Kidney (tissue), 13 donors: ENCODE measurements at regions not wholly inside any gene's neighbourhood (a gene's known extent, or its start where the extent isn't known, plus 50 kb on each side); places are given as distances from the start of the nearest gene placed in this dataset.
"Not testable (repeated sequence)": the region's sequence is repeated elsewhere in the genome, so short reads cannot be mapped to it uniquely, and the experiment has no call there.

Source experiments
- DNase-seq, 5 donors: peaks; one replicate each; pipeline ENCODE4 v3.0.0-alpha.2; 2013 to 2020
- FAIRE-seq: peaks from 2 replicates; lab custom pipeline; 2012; peaks lifted over from hg19 to GRCh38; lab: Jason Lieb, UNC
- H3K27ac ChIP-seq, 2 donors: one replicate each; pipeline ENCODE4 v1.7.0; 2013; ENCODE audit warnings: low read depth in 2 of 2, low read length in 2 of 2, inconsistent platforms in 1 of 2
- H3K27me3 ChIP-seq: one replicate; pipeline ENCODE4 v1.7.1; 2013; ENCODE audit warnings: low read length, inconsistent platforms; ENCODE audit not compliant: control insufficient read depth, insufficient read depth
- H3K36me3 ChIP-seq, 3 donors: one replicate each; pipeline versions ENCODE4 v1.7.0 to v1.7.1; 2013; ENCODE audit warnings: low read length in 3 of 3, control low read depth in 1 of 3, inconsistent platforms in 1 of 3; ENCODE audit not compliant: insufficient read depth in 3 of 3, control insufficient read depth in 2 of 3
- H3K4me1 ChIP-seq, 3 donors: one replicate each; pipeline versions ENCODE4 v1.7.0 to v1.7.1; 2013; ENCODE audit warnings: low read length in 3 of 3, inconsistent platforms in 1 of 3, low read depth in 1 of 3; ENCODE audit not compliant: control insufficient read depth in 2 of 3, insufficient read depth in 2 of 3
- H3K4me3 ChIP-seq, 3 donors: one replicate each; pipeline versions ENCODE4 v1.7.0 to v1.8.1; 2013; ENCODE audit warnings: low read length in 3 of 3, control low read depth in 1 of 3, inconsistent platforms in 1 of 3
- H3K9ac ChIP-seq, 3 donors: one replicate each; pipeline versions ENCODE4 v1.7.0 to v1.7.1; 2013; ENCODE audit warnings: low read length in 3 of 3, control low read depth in 1 of 3, inconsistent platforms in 1 of 3
- H3K9me3 ChIP-seq, 3 donors: one replicate each; pipeline versions ENCODE4 v1.7.0 to v1.7.1; 2013; ENCODE audit warnings: low read length in 3 of 3, control low read depth in 1 of 3, inconsistent platforms in 1 of 3; ENCODE audit not compliant: control insufficient read depth in 2 of 3, insufficient read depth in 1 of 3
- CTCF ChIP-seq: IDR thresholded peaks from 3 replicates; pipeline ENCODE4 v1.5.1; 2012; ENCODE audit warnings: mild to moderate bottlenecking, moderate library complexity, borderline replicate concordance; ENCODE audit not compliant: insufficient read depth; ENCODE audit errors: extremely low read depth
- intact Hi-C: fragments of 100-400 bp; cut with DNase I; formaldehyde crosslinking; loops from one replicate; pipeline ENCODE4 v1.11.1; 2022
- donor health status: control.
- donor health status: control.
- donor health status: control.
- donor health status: control.
- donor health status: control.
- donor health status: DM: yes; HTN: yes; CAD: no.
- donor health status: Normal renal cell carcinoma (clear cell type).

DNA sequence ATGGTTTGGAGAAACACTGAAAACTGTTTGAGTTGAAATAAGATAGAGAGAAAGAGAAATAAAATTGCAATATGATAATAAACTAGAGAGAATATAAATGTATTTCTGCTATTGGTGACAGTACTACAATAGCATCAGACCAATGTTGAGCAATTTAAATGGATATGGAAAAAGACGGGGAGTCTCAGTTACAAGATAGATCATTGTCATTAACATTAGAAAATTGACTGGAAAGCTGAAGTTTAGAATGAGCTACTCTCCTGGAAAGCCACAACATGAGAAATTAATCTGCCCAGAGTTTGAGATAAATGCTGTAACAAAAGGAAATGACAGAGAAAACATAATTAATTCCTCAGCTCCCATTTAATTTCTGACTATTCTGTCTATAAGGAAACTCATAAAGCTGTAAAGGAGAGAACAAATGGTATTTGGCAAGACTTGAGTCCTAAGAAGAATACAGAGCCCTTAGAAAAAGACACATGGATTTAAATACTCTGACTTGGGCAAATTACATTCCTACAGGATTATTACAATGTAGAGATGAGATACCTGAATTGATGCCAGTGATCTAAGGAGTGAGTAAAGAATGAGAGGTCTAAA, 624.5 kb upstream of the CHD1 start:
- H3K27ac ChIP-seq, result no peak overlapping the region
- no peaks in the 10 kb centered on the region for H3K4me1 ChIP-seq
- no peak overlapping the region for H3K9ac ChIP-seq
- intact Hi-C loops, result no loop called here
- no peaks in the 10 kb centered on the region for H3K9me3 ChIP-seq
- no peak for TF ChIP-seq CTCF
- no peak overlapping the region for H3K4me3 ChIP-seq
- no peaks in the 10 kb centered on the region for H3K36me3 ChIP-seq
- no peaks in the 10 kb centered on the region for H3K27me3 ChIP-seq
- FAIRE-seq (no peak), DNase-seq (no peak)

- Histone ChIP-seq H3K4me3 (no peak overlapping the region), H3K4me1 (no peaks in the 10 kb centered on the region), H3K27ac (no peak overlapping the region), H3K36me3 (no peaks in the 10 kb centered on the region), H3K9ac (no peak overlapping the region), H3K9me3 (no peaks in the 10 kb centered on the region), H3K27me3 (no peaks in the 10 kb centered on the region)
- intact Hi-C loops, result no loop called here
- TF ChIP-seq CTCF, result no peak
- FAIRE-seq (no peak), DNase-seq (peak in 2 of 5 donors; percentile 21 to 29)
Observed at GRCh38 chr5:99544356-99544755, 615.5 kb upstream of the CHD1 start.

DNA sequence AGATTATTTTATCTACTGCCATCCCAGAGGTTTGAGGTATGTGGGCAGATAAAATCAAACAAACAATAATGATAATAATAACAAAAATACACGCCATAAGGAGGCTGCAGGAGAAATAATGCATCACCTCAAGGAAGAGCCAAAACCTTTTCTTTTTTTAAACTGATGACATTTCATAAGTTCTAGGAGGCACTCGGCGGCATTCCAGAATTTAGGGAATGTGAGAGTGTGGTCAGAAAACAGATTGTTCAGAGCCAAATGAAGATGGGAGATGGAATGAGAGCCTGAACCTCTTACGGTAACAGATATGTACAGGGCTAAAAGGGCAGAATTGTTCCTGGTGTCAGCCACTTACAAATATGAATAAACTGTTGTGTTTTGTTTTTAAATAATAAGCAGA, 615.0 kb upstream of the CHD1 start:
- Histone ChIP-seq H3K9ac (no peak overlapping the region), H3K27ac (no peak overlapping the region), H3K4me1 (no peaks in the 10 kb centered on the region), H3K36me3 (no peaks in the 10 kb centered on the region), H3K4me3 (no peak overlapping the region), H3K9me3 (no peaks in the 10 kb centered on the region), H3K27me3 (no peaks in the 10 kb centered on the region)
- intact Hi-C loops, result no loop called here
- DNase-seq, result no peak
- TF ChIP-seq CTCF, result no peak
- no peak for FAIRE-seq

DNA sequence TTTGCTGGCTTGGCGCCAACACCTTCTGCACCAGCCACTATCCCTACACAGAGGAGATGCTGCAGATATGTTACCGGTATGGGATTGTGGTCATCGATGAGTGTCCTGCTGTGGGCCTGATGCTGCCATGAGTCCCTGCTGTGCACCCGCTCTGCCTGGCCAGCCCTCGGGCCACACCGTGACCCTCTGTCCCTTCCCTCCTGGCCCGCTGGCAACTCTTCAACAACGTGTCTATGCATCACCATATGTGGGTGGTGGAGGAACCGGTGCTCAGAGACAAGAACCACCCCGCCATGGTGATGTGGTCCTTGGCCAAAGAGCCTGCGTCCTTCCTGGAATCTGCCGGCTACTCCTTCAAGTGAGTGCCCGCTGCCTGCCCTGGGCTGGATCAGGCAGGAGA, 605.4 kb upstream of the CHD1 start:
- FAIRE-seq, DNase-seq, intact Hi-C loops, H3K27me3 ChIP-seq, H3K27ac ChIP-seq, H3K9ac ChIP-seq, H3K4me3 ChIP-seq, H3K4me1 ChIP-seq, H3K9me3 ChIP-seq, H3K36me3 ChIP-seq: not testable (repeated sequence)

DNA sequence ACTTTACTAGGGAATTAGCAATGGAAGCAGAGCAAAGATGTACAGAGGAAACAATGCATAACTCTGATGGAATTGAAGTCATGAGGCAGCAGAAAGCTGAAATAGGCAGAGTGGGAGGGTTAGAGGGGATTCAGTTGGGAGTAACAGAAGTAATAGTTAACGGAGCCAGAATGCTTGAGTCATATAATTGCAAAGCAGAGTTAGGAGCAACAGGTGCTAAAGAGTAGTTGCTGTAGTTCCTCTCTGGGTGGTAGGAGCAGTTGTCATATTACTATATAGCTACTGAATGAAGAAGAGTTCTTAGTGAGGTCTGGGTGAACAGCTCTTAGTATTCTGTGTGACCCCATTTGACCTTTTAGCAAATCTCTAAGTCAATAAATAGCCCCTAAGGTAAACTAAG, 592.9 kb upstream of the CHD1 start:
- H3K27me3 ChIP-seq, DNase-seq, FAIRE-seq, H3K4me3 ChIP-seq, H3K4me1 ChIP-seq, H3K27ac ChIP-seq, H3K36me3 ChIP-seq, intact Hi-C loops, H3K9me3 ChIP-seq, H3K9ac ChIP-seq: not testable (repeated sequence)

DNA sequence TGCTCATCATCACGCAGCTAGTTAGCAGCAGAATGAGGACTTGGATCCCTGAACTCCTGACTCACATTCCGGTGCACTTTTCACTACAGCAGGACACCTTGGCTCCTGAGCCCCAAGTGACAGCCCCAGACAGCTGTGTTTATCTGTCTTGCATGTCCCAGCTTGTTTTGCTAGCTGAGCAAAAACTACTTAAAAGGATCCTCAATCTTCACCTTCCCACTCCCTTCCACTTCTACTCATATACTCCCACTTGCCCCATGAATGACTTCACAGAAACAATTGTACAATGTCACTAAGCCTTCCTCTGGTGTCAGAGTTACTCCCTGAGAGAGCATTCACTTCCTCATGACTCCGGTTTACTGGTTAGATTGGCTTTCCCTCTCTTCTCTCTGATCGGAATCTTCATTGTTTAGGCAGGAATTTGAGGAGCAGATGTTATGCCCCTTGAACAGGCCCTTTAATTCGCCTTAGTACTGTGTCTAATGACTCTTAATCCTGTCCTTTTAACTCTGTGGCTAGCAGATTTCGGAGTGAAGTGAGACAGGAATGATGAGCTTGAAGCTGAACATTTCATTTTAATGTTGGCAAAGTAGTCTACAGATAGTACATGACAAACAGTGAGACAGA, 587.2 kb upstream of the CHD1 start:
- H3K4me3 ChIP-seq, H3K9me3 ChIP-seq, intact Hi-C loops, H3K27me3 ChIP-seq, H3K4me1 ChIP-seq, H3K36me3 ChIP-seq, H3K27ac ChIP-seq, H3K9ac ChIP-seq, FAIRE-seq: not testable (repeated sequence)
- peak in 3 of 5 donors; percentile 49 to 76 (median 71) for DNase-seq
